Muscle layer of colon (tissue), 2 donors: ENCODE measurements at regions not wholly inside any gene's neighbourhood (a gene's known extent, or its start where the extent isn't known, plus 50 kb on each side); places are given as distances from the start of the nearest gene placed in this dataset.
"Not testable (repeated sequence)": the region's sequence is repeated elsewhere in the genome, so short reads cannot be mapped to it uniquely, and the experiment has no call there.

Source experiments
- H3K27ac ChIP-seq: one replicate; pipeline ENCODE4 v1.7.0; 2013; ENCODE audit warnings: low read depth, mild to moderate bottlenecking, low read length, moderate library complexity
- H3K27me3 ChIP-seq, 2 donors: one replicate each; pipeline ENCODE4 v1.7.0; 2013; ENCODE audit warnings: low read length in 2 of 2, mild to moderate bottlenecking in 2 of 2; ENCODE audit not compliant: insufficient read depth in 2 of 2, control insufficient read depth in 1 of 2
- H3K36me3 ChIP-seq: one replicate; pipeline ENCODE4 v1.7.0; 2013; ENCODE audit warnings: mild to moderate bottlenecking, low read length; ENCODE audit not compliant: insufficient read depth
- H3K4me1 ChIP-seq: one replicate; pipeline ENCODE4 v1.7.0; 2013; ENCODE audit warnings: mild to moderate bottlenecking, low read length; ENCODE audit not compliant: insufficient read depth
- H3K4me3 ChIP-seq, 2 donors: one replicate each; pipeline ENCODE4 v1.7.0; 2013; ENCODE audit warnings: low read length in 2 of 2, low read depth in 1 of 2, mild to moderate bottlenecking in 1 of 2, moderate library complexity in 1 of 2
- H3K9ac ChIP-seq: one replicate; pipeline ENCODE4 v1.7.0; 2013; ENCODE audit warnings: low read length
- H3K9me3 ChIP-seq: one replicate; pipeline ENCODE4 v1.7.0; 2013; ENCODE audit warnings: mild to moderate bottlenecking, low read length
- donor health status: abdominal sarcoma.
- donor health status: Adenocarcinoma of cecum.

- no peak overlapping the region for H3K9ac ChIP-seq
- H3K4me3 ChIP-seq, result no peak overlapping the region
- no peaks in the 10 kb centered on the region for H3K4me1 ChIP-seq
- H3K9me3 ChIP-seq, result no peaks in the 10 kb centered on the region
- H3K36me3 ChIP-seq, result no peaks in the 10 kb centered on the region
- H3K27ac ChIP-seq, result no peak overlapping the region
- H3K27me3 ChIP-seq, result no peaks in the 10 kb centered on the region
Measured at GRCh38 chr5:166708291-166708690, 1583.2 kb upstream of the WWC1 start.

DNA sequence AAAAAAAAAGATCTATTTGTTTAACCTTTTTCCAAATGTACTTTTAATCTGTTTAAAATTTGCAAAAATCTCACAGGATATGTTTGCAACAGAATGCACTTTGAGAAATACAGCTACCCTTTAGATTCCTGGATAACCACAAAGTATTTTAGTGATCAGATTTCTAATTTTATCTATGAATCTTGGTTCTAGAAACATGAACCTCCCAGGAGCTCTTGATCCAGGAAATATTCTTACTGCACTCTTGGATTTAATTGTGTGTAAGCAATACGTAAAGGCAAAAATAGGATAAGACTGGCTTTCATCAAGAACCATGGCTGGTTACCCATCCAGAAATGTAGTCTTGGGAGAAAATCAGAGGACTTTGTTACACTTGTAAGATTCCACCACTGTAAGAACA lies 1581.8 kb upstream of the WWC1 start:
- H3K4me3 ChIP-seq, result no peak overlapping the region
- H3K4me1 ChIP-seq, result no peaks in the 10 kb centered on the region
- H3K9me3 ChIP-seq, result no peaks in the 10 kb centered on the region
- no peaks in the 10 kb centered on the region for H3K27me3 ChIP-seq
- H3K27ac ChIP-seq, result no peak overlapping the region
- H3K9ac ChIP-seq, result no peak overlapping the region
- H3K36me3 ChIP-seq, result no peaks in the 10 kb centered on the region

DNA sequence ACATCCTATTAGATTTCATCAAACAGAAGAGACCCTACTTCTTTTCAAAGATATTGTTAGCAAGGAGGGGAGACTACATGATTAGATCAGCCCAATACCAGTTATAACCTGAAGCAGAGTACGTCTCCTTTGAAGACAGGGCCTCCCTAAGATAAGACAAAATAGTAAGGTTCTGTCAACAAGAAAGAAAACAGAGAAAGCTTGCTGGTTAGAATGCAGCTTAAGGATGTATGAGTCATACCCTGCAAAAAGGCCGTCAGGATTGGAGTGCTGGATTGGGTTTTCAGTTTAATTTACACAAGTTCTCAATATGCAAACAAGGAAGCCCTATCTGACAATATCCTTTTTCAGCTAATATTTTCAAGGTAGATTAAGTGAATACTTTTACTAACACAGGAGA lies 1581.2 kb upstream of the WWC1 start:
- Histone ChIP-seq H3K27ac (no peak overlapping the region), H3K36me3 (no peaks in the 10 kb centered on the region), H3K4me3 (no peak overlapping the region), H3K9ac (no peak overlapping the region), H3K9me3 (no peaks in the 10 kb centered on the region), H3K4me1 (no peaks in the 10 kb centered on the region), H3K27me3 (no peaks in the 10 kb centered on the region)

- H3K27ac ChIP-seq, result no peak overlapping the region
- H3K9me3 ChIP-seq, result no peaks in the 10 kb centered on the region
- H3K9ac ChIP-seq, result no peak overlapping the region
- no peak overlapping the region for H3K4me3 ChIP-seq
- no peaks in the 10 kb centered on the region for H3K36me3 ChIP-seq
- H3K27me3 ChIP-seq, result no peaks in the 10 kb centered on the region
- H3K4me1 ChIP-seq, result no peaks in the 10 kb centered on the region
Measured at GRCh38 chr5:166712447-166713185, 1578.8 kb upstream of the WWC1 start.

GRCh38 chr5:166713295-166713694 lies 1578.2 kb upstream of the WWC1 start:
- Histone ChIP-seq H3K4me3 (no peak overlapping the region), H3K27me3 (no peaks in the 10 kb centered on the region)

DNA sequence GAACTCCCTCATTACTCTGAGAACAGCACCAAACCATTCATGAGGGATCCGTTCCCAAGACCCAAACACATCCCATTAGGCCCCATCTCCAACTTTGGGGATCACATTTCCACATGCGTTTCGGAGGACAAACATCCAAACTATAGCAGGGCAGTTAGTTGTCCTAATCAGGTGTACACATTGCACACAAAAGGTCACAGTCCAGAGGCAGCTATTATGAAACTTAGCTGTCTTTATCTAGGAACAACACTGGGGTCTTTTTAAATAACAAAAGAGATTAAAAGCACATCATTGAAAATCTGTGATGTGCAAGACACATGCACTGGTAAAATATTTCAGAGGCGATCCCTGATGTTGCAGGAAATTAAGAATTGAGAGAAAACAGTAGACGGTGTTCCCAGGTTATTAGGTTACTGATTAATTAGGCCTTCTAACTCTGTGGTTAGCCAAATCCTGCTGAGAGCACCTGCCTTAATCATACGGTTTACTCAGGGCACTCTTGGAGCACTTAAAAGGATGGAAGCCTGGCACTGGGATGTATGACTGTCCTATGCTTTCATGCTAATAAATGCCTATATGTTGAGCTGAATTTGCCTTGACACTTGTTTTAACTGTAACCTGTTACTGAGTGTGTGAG lies 1574.5 kb upstream of the WWC1 start:
- Histone ChIP-seq H3K27me3 (no peaks in the 10 kb centered on the region), H3K4me1 (no peaks in the 10 kb centered on the region), H3K9me3 (no peaks in the 10 kb centered on the region), H3K4me3 (no peak overlapping the region), H3K36me3 (no peaks in the 10 kb centered on the region), H3K9ac (no peak overlapping the region), H3K27ac (no peak overlapping the region)

More at GRCh38 chr5:166713295-166713694, 1578.2 kb upstream of the WWC1 start:
- H3K27ac ChIP-seq, result no peak overlapping the region
- H3K4me1 ChIP-seq, result no peaks in the 10 kb centered on the region
- no peaks in the 10 kb centered on the region for H3K36me3 ChIP-seq
- H3K9me3 ChIP-seq, result no peaks in the 10 kb centered on the region
- no peak overlapping the region for H3K9ac ChIP-seq

GRCh38 chr5:166719991-166720390 lies 1571.5 kb upstream of the WWC1 start:
- Histone ChIP-seq H3K9ac (no peak overlapping the region), H3K4me1 (no peaks in the 10 kb centered on the region), H3K27ac (no peak overlapping the region), H3K27me3 (no peaks in the 10 kb centered on the region), H3K9me3 (no peaks in the 10 kb centered on the region), H3K4me3 (no peak overlapping the region), H3K36me3 (no peaks in the 10 kb centered on the region)

DNA sequence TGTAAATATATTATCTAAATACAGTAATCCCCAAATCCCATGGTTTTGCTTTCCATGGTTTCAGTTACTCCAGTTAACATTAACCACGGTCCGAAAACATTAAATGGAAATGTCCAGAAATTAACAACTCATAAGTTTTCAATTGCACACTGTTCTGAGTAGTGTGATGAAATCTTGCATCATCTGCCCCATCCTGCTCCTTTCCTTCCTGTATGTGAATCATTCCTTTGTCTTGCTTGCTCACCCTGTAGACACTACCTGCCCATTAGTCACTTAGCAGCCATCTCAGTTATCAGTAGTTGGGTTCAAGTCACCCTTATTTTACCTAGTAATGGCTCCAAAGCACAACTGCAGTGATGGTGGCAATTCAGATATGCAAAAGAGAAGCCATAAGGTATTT lies 1568.5 kb upstream of the WWC1 start:
- Histone ChIP-seq H3K36me3 (no peaks in the 10 kb centered on the region), H3K4me1 (no peaks in the 10 kb centered on the region), H3K9me3 (no peaks in the 10 kb centered on the region), H3K9ac (no peak overlapping the region), H3K4me3 (no peak overlapping the region), H3K27ac (no peak overlapping the region), H3K27me3 (no peaks in the 10 kb centered on the region)

DNA sequence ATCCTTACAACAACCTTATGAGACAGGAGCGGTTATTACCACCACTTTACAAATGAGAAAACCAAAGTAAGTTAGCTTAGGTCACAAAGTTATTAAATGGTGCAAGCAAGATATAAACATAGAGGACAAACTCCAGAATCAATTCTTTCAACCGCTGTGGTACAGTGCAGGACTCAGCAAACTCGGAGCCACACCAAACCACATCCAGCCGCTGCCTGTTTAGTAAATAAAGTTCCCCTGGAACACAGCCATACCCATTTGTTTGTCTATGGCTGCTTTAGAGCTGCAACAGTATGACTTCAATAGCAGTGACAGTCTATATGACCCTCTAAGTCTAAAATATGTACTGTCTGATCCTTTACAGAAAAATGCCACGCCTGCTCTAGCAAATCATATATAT lies 1567.2 kb upstream of the WWC1 start:
- H3K9me3 ChIP-seq, result no peaks in the 10 kb centered on the region
- H3K9ac ChIP-seq, result no peak overlapping the region
- no peaks in the 10 kb centered on the region for H3K27me3 ChIP-seq
- H3K36me3 ChIP-seq, result no peaks in the 10 kb centered on the region
- H3K4me1 ChIP-seq, result no peaks in the 10 kb centered on the region
- no peak overlapping the region for H3K4me3 ChIP-seq
- no peak overlapping the region for H3K27ac ChIP-seq

GRCh38 chr5:166725593-166725992 lies 1565.9 kb upstream of the WWC1 start:
- H3K36me3 ChIP-seq, result no peaks in the 10 kb centered on the region
- H3K4me3 ChIP-seq, result no peak overlapping the region
- H3K9ac ChIP-seq, result no peak overlapping the region
- no peak overlapping the region for H3K27ac ChIP-seq
- no peaks in the 10 kb centered on the region for H3K27me3 ChIP-seq
- no peaks in the 10 kb centered on the region for H3K4me1 ChIP-seq
- no peaks in the 10 kb centered on the region for H3K9me3 ChIP-seq

DNA sequence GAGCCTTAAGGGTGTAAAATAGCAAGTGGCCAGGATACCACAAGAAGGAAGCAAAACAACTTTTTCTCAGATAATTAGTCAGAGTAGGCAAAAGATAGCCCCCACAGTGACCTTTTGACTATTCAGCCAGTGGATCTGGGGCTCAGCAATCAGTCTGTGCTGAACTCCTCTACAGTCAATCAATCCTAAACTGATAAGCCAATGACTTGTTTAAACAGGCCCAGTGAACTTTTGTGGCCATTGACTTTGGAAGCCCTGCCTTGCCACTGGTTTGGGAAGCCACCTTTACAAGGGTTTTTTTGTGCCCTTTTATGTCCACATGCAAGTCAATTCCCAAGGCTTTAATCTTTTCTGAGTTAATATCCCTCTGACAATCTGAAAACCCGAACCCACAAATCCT lies 1565.0 kb upstream of the WWC1 start:
- H3K36me3 ChIP-seq, result no peaks in the 10 kb centered on the region
- no peaks in the 10 kb centered on the region for H3K27me3 ChIP-seq
- H3K4me3 ChIP-seq, result no peak overlapping the region
- H3K9me3 ChIP-seq, result no peaks in the 10 kb centered on the region
- no peak overlapping the region for H3K27ac ChIP-seq
- no peaks in the 10 kb centered on the region for H3K4me1 ChIP-seq
- H3K9ac ChIP-seq, result no peak overlapping the region

GRCh38 chr5:166742951-166743350 lies 1548.5 kb upstream of the WWC1 start:
- not testable (repeated sequence) for H3K27me3 ChIP-seq, H3K27ac ChIP-seq, H3K36me3 ChIP-seq, H3K4me3 ChIP-seq, H3K9me3 ChIP-seq, H3K4me1 ChIP-seq, H3K9ac ChIP-seq
